Type B pancreatic cell (in vitro differentiated cells): ENCODE measurements at regions not wholly inside any gene's neighbourhood (a gene's known extent, or its start where the extent isn't known, plus 50 kb on each side); places are given as distances from the start of the nearest gene placed in this dataset.

Experiments used
- DNase-seq: peaks from one replicate; pipeline ENCODE4 v3.0.0; 2021; ENCODE audit warnings: mixed read lengths; ENCODE audit not compliant: unreplicated experiment; ENCODE audit errors: extremely low spot score
- H3K27ac Mint-ChIP-seq: 2 replicates; pipeline ENCODE4 v1.8.0; 2021; ENCODE audit warnings: mild to moderate bottlenecking, mixed read lengths
- H3K27me3 Mint-ChIP-seq: 2 replicates; pipeline ENCODE4 v1.8.0; 2021; ENCODE audit warnings: mixed read lengths
- H3K36me3 Mint-ChIP-seq: 2 replicates; pipeline ENCODE4 v1.8.0; 2021; ENCODE audit warnings: mixed read lengths
- H3K4me1 Mint-ChIP-seq: one replicate; pipeline ENCODE4 v1.8.0; 2021; ENCODE audit warnings: mixed read lengths; ENCODE audit not compliant: unreplicated experiment
- H3K4me3 Mint-ChIP-seq: 2 replicates; pipeline ENCODE4 v1.8.0; 2021; ENCODE audit warnings: mild to moderate bottlenecking, mixed read lengths
- H3K9me3 Mint-ChIP-seq: 2 replicates; pipeline ENCODE4 v1.8.0; 2021; ENCODE audit warnings: mixed read lengths
- CTCF ChIP-seq: fragments of 200-600 bp; sonication (generic); conservative IDR thresholded peaks from 2 replicates; pipeline ENCODE4 v1.5.0; 2021; ENCODE audit warnings: antibody characterized with exemption, mild to moderate bottlenecking

- H3K4me1 Mint-ChIP-seq: peaks cover 8% of the 10 kb centered on the region
- no peaks in the 10 kb centered on the region for H3K27me3 Mint-ChIP-seq
- H3K4me3 Mint-ChIP-seq: no peak overlapping the region
- H3K9me3 Mint-ChIP-seq: no peaks in the 10 kb centered on the region
- no peaks in the 10 kb centered on the region for H3K36me3 Mint-ChIP-seq
- TF ChIP-seq CTCF: no peak
- no peak overlapping the region for H3K27ac Mint-ChIP-seq
- peak; percentile 49 for DNase-seq
These were observed 436.2 kb downstream of the MATN1 start for GRCh38 chr1:30286988-30287839.

- TF ChIP-seq CTCF: no peak
- H3K9me3 Mint-ChIP-seq: no peaks in the 10 kb centered on the region
- H3K27me3 Mint-ChIP-seq: no peaks in the 10 kb centered on the region
- H3K36me3 Mint-ChIP-seq: no peaks in the 10 kb centered on the region
- H3K4me1 Mint-ChIP-seq: peaks cover 8% of the 10 kb centered on the region
- no peak overlapping the region for H3K27ac Mint-ChIP-seq
- no peak overlapping the region for H3K4me3 Mint-ChIP-seq
- DNase-seq: peak; percentile 64
These were observed 437.0 kb downstream of the MATN1 start for GRCh38 chr1:30286241-30286987.

- Mint-ChIP-seq H3K9me3 (no peaks in the 10 kb centered on the region), H3K27me3 (no peaks in the 10 kb centered on the region), H3K4me1 (peaks cover 8% of the 10 kb centered on the region), H3K36me3 (no peaks in the 10 kb centered on the region), H3K4me3 (no peak overlapping the region), H3K27ac (no peak overlapping the region)
- TF ChIP-seq CTCF: no peak
- DNase-seq: peak; percentile 40
These were observed 437.9 kb downstream of the MATN1 start for GRCh38 chr1:30285501-30285932.

GRCh38 chr1:30284728-30285475 lies 438.5 kb downstream of the MATN1 start:
- DNase-seq: peak; percentile 49
- Mint-ChIP-seq H3K27me3 (no peaks in the 10 kb centered on the region), H3K27ac (no peak overlapping the region), H3K4me1 (peaks cover 8% of the 10 kb centered on the region), H3K4me3 (no peak overlapping the region), H3K36me3 (no peaks in the 10 kb centered on the region), H3K9me3 (no peaks in the 10 kb centered on the region)
- no peak for TF ChIP-seq CTCF

- no peaks in the 10 kb centered on the region for H3K36me3 Mint-ChIP-seq
- no peaks in the 10 kb centered on the region for H3K27me3 Mint-ChIP-seq
- DNase-seq: peak; percentile 31
- peaks cover 8% of the 10 kb centered on the region for H3K4me1 Mint-ChIP-seq
- TF ChIP-seq CTCF: no peak
- H3K9me3 Mint-ChIP-seq: no peaks in the 10 kb centered on the region
- H3K4me3 Mint-ChIP-seq: no peak overlapping the region
- H3K27ac Mint-ChIP-seq: no peak overlapping the region
These were observed 439.2 kb downstream of the MATN1 start for GRCh38 chr1:30284226-30284625.
